Loucy (cell line): ENCODE measurements at regions not wholly inside any gene's neighbourhood (a gene's known extent, or its start where the extent isn't known, plus 50 kb on each side); places are given as distances from the start of the nearest gene placed in this dataset.
A peak's percentile ranks its signal among the peaks of the same experiment; 100 is the strongest.
"Not testable (repeated sequence)": the region's sequence is repeated elsewhere in the genome, so short reads cannot be mapped to it uniquely, and the experiment has no call there.

ENCODE experiments used
- H2AFZ ChIP-seq: fragments of 200-600 bp; sonication (generic); 2 replicates; pipeline ENCODE4 v1.6.0; 2016; ENCODE audit warnings: antibody characterized with exemption, mild to moderate bottlenecking, low read length, moderate library complexity
- H3F3A ChIP-seq: fragments of 200-600 bp; 2 replicates; pipeline ENCODE4 v1.6.0; 2016; ENCODE audit warnings: antibody characterized with exemption, low read depth, mild to moderate bottlenecking
- H3K27me3 ChIP-seq: fragments of 200-600 bp; sonication (generic); 2 replicates; pipeline ENCODE4 v1.6.1; 2014; ENCODE audit warnings: low read length, mild to moderate bottlenecking; ENCODE audit not compliant: insufficient read depth, poor library complexity, severe bottlenecking
- H3K36me3 ChIP-seq: fragments of 200-600 bp; sonication (generic); 2 replicates; pipeline ENCODE4 v1.6.1; 2016; ENCODE audit warnings: low read length; ENCODE audit not compliant: insufficient read depth
- H3K4me1 ChIP-seq: fragments of 200-600 bp; sonication (generic); 2 replicates; pipeline ENCODE4 v1.5.1; 2014; ENCODE audit warnings: low read length, mild to moderate bottlenecking; ENCODE audit not compliant: insufficient read depth, poor library complexity, severe bottlenecking
- H3K4me2 ChIP-seq: fragments of 200-600 bp; sonication (generic); 2 replicates; pipeline ENCODE4 v1.6.0; 2014; ENCODE audit warnings: antibody characterized with exemption, low read length, low read depth, mild to moderate bottlenecking; ENCODE audit not compliant: poor library complexity, severe bottlenecking
- H3K4me3 ChIP-seq: fragments of 200-600 bp; sonication (generic); 2 replicates; pipeline ENCODE4 v1.5.1; 2014; ENCODE audit warnings: low read length, mild to moderate bottlenecking, mixed read lengths; ENCODE audit not compliant: poor library complexity, severe bottlenecking
- H3K79me2 ChIP-seq: fragments of 200-600 bp; sonication (generic); 2 replicates; pipeline ENCODE4 v1.6.1; 2014; ENCODE audit warnings: low read length; ENCODE audit not compliant: insufficient read depth
- H3K9ac ChIP-seq: fragments of 200-600 bp; sonication (generic); 2 replicates; pipeline ENCODE4 v1.6.0; 2014; ENCODE audit warnings: mild to moderate bottlenecking, low read depth, low read length, moderate library complexity; ENCODE audit not compliant: poor library complexity, severe bottlenecking
- H3K9me2 ChIP-seq: fragments of 200-600 bp; sonication (generic); replicated peaks from 2 replicates; pipeline ENCODE4 v1.6.1; 2016; ENCODE audit warnings: low read depth, low read length, mixed read lengths
- H3K9me3 ChIP-seq: fragments of 200-600 bp; sonication (generic); 2 replicates; pipeline ENCODE4 v1.6.1; 2014; ENCODE audit warnings: mild to moderate bottlenecking, antibody characterized with exemption, low read length, low read depth; ENCODE audit not compliant: insufficient read depth
- H4K20me1 ChIP-seq: fragments of 200-600 bp; sonication (generic); 2 replicates; pipeline ENCODE4 v1.6.0; 2014; ENCODE audit warnings: antibody characterized with exemption, low read length, mild to moderate bottlenecking; ENCODE audit not compliant: insufficient read depth, poor library complexity, severe bottlenecking
- CTCF ChIP-seq: fragments of 200-600 bp; sonication (generic); conservative IDR thresholded peaks from 2 replicates; pipeline ENCODE4 v1.5.1; 2014; ENCODE audit warnings: mild to moderate bottlenecking, antibody characterized with exemption, low read length
- EZH2phosphoT487 ChIP-seq: fragments of 200-600 bp; IDR thresholded peaks from 2 replicates; pipeline ENCODE4 v1.6.1; 2018; ENCODE audit warnings: antibody characterized with exemption, mild to moderate bottlenecking, moderate library complexity, borderline replicate concordance

- Histone ChIP-seq H3K9me2 (no peaks in the 10 kb centered on the region), H3K4me2 (no peak overlapping the region), H3K36me3 (no peaks in the 10 kb centered on the region), H3F3A (no peaks in the 10 kb centered on the region), H4K20me1 (no peaks in the 10 kb centered on the region), H3K79me2 (no peaks in the 10 kb centered on the region), H3K4me3 (no peak overlapping the region), H3K4me1 (peaks cover 8% of the 10 kb centered on the region), H2AFZ (no peak overlapping the region), H3K9ac (no peak overlapping the region), H3K27me3 (no peaks in the 10 kb centered on the region), H3K9me3 (no peaks in the 10 kb centered on the region; the same call in 1 of the 2 replicates)
- TF ChIP-seq CTCF = peak; percentile 29; the same call in 1 of the 2 replicates
- no peak for TF ChIP-seq EZH2phosphoT487
Measured at GRCh38 chr3:109696932-109697331, 359.6 kb upstream of the DPPA4 start.

DNA sequence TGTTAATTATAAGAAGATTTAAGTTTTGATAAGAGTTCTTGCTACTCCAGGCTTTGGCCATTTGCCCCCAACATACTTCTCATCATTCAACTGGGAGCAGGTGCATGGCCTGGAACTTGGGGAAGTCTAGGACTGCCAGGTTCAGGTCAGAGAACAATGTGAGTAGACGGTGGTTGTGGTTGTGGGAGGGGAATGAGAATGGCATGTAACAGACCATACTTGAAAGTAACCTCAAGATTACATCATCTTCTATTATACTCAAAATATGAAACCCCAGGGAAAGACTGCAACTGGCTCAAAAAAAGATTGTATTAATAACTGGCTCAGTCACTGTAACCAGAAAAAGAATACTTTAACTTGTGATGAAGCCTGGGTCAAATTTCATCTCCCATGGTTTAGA is 364.9 kb upstream of the DPPA4 start:
- Histone ChIP-seq H4K20me1 (no peaks in the 10 kb centered on the region), H3K9ac (no peak overlapping the region), H3K4me3 (no peak overlapping the region), H3K9me2 (no peaks in the 10 kb centered on the region), H3K27me3 (no peaks in the 10 kb centered on the region), H3K4me2 (peak overlapping the region; percentile 35), H3K9me3 (no peaks in the 10 kb centered on the region), H2AFZ (no peak overlapping the region; the same call in 1 of the 2 replicates), H3F3A (no peaks in the 10 kb centered on the region), H3K36me3 (no peaks in the 10 kb centered on the region), H3K4me1 (peaks cover 13% of the 10 kb centered on the region), H3K79me2 (no peaks in the 10 kb centered on the region)
- TF ChIP-seq EZH2phosphoT487 (no peak), CTCF (no peak)

DNA sequence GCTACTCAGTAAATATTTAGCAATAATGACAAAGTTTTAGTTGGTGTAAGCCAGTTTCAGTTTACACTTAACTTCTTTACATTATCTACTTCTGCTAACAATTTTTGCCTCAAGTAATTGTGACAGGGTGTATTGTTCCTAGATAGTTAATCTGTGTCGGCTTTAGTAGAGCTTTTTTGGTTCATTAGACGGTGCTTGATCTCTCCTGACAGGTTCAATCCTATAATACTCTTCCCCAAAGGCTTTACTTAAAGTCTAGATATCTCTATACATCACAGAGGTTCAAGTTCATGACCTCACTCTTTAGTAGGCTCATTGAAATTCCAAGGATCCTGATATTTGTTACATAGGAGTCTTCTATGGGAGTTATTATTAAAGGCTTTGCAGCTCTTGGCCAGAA is 365.6 kb upstream of the DPPA4 start:
- Histone ChIP-seq H3K36me3 (no peaks in the 10 kb centered on the region), H4K20me1 (no peaks in the 10 kb centered on the region), H2AFZ (no peak overlapping the region), H3F3A (no peaks in the 10 kb centered on the region), H3K9me2 (no peaks in the 10 kb centered on the region), H3K27me3 (no peaks in the 10 kb centered on the region), H3K4me3 (no peak overlapping the region), H3K4me2 (peak overlapping the region; percentile 35), H3K9me3 (no peaks in the 10 kb centered on the region), H3K9ac (no peak overlapping the region), H3K4me1 (peaks cover 13% of the 10 kb centered on the region), H3K79me2 (no peaks in the 10 kb centered on the region)
- no peak for TF ChIP-seq EZH2phosphoT487
- TF ChIP-seq CTCF = no peak

DNA sequence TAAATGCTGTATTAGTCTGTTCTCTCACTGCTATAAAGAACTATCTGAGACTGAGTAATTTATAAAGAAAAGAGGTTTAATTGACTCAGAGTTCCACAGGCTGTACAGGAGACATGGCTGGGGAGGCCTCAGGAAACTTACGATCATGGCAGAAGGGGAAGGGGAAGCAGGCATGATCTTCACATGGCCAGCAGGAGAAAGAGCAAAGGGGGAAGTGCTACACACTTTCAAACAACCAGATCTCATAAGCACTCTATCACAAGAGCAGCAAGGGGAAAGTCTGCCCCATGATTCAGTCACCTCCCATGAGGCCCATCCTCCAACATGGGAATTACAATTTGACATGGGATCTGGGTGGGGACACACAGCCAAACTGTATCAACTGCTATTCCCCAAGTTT is 367.8 kb upstream of the DPPA4 start:
- H3K9ac ChIP-seq, H3K4me2 ChIP-seq, H2AFZ ChIP-seq, H3K79me2 ChIP-seq, H3K9me3 ChIP-seq, H3K27me3 ChIP-seq, H3K36me3 ChIP-seq, H3K4me3 ChIP-seq, H3F3A ChIP-seq, H3K9me2 ChIP-seq, H4K20me1 ChIP-seq: not testable (repeated sequence)
- H3K4me1 ChIP-seq = peaks cover 13% of the 10 kb centered on the region
